CD14-positive monocyte (primary cell): ENCODE measurements at regions not wholly inside any gene's neighbourhood (a gene's known extent, or its start where the extent isn't known, plus 50 kb on each side); places are given as distances from the start of the nearest gene placed in this dataset.

ENCODE experiments used
- DNase-seq, 3 donors: peaks; one replicate each; pipeline ENCODE4 v3.0.0-alpha.2; 2011 to 2022
- H2AFZ ChIP-seq: 2 replicates; pipeline ENCODE4 v1.6.0; 2012; ENCODE audit warnings: mild to moderate bottlenecking, low read depth, low read length, inconsistent platforms; ENCODE audit not compliant: insufficient read depth, poor library complexity, severe bottlenecking
- H3K27ac ChIP-seq, 2 donors: 1 replicate in 1 of 2; 2 replicates in 1 of 2; pipeline ENCODE4 v1.5.1; 2012 to 2013; ENCODE audit warnings: low read length in 2 of 2, control low read depth in 1 of 2, inconsistent platforms in 1 of 2, low read depth in 1 of 2, mild to moderate bottlenecking in 1 of 2
- H3K27me3 ChIP-seq, 2 donors: one replicate each; pipeline versions ENCODE4 v1.6.0 to v1.6.1; 2011 to 2013; ENCODE audit warnings: low read length in 2 of 2; ENCODE audit not compliant: control insufficient read depth in 2 of 2, insufficient read depth in 2 of 2
- H3K36me3 ChIP-seq, 2 donors: replicated peaks in 1 of 2; 1 replicate in 1 of 2; 2 replicates in 1 of 2; pipeline versions ENCODE4 v1.5.1 to v1.6.1; 2012 to 2013; ENCODE audit warnings: low read length in 2 of 2, control low read depth in 1 of 2, inconsistent platforms in 1 of 2, mild to moderate bottlenecking in 1 of 2; ENCODE audit not compliant: insufficient read depth in 2 of 2, control insufficient read depth in 1 of 2
- H3K4me1 ChIP-seq, 2 donors: 1 replicate in 1 of 2; 2 replicates in 1 of 2; pipeline versions ENCODE4 v1.5.1 to v1.6.1; 2012 to 2013; ENCODE audit warnings: low read length in 2 of 2, control low read depth in 1 of 2, inconsistent platforms in 1 of 2, mild to moderate bottlenecking in 1 of 2, moderate library complexity in 1 of 2; ENCODE audit not compliant: insufficient read depth in 2 of 2, control insufficient read depth in 1 of 2
- H3K4me2 ChIP-seq: replicated peaks from 2 replicates; pipeline ENCODE3; 2012; ENCODE audit warnings: low read length, moderate library complexity, mild to moderate bottlenecking; ENCODE audit not compliant: poor library complexity, severe bottlenecking; ENCODE audit errors: extremely low read depth
- H3K4me3 ChIP-seq, 3 experiments: fragments of 200-600 bp in 1 of 3; sonication (generic) in 1 of 3; replicated peaks in 1 of 3; 1 replicate in 2 of 3; 2 replicates in 1 of 3; pipeline ENCODE4 v1.5.1; 2011 to 2013; ENCODE audit warnings: low read length in 3 of 3, mild to moderate bottlenecking in 3 of 3, control low read depth in 2 of 3, low read depth in 2 of 3, inconsistent platforms in 1 of 3, moderate library complexity in 1 of 3
- H3K79me2 ChIP-seq: 2 replicates; pipeline ENCODE4 v1.6.0; 2012; ENCODE audit warnings: mild to moderate bottlenecking, control low read depth, inconsistent platforms, low read length, moderate library complexity; ENCODE audit not compliant: insufficient read depth
- H3K9ac ChIP-seq: 2 replicates; pipeline ENCODE4 v1.6.0; 2017; ENCODE audit warnings: low read length, mild to moderate bottlenecking; ENCODE audit not compliant: insufficient read depth, poor library complexity, severe bottlenecking
- H3K9me3 ChIP-seq, 2 donors: replicated peaks in 1 of 2; 1 replicate in 1 of 2; 2 replicates in 1 of 2; pipeline versions ENCODE4 v1.5.1 to v1.6.1; 2012 to 2013; ENCODE audit warnings: low read length in 2 of 2, control low read depth in 1 of 2; ENCODE audit not compliant: control insufficient read depth in 1 of 2, insufficient read depth in 1 of 2
- H4K20me1 ChIP-seq: 2 replicates; pipeline ENCODE4 v1.6.0; 2012; ENCODE audit warnings: mild to moderate bottlenecking, low read length, control low read depth, moderate library complexity; ENCODE audit not compliant: insufficient read depth
- H3K27ac Mint-ChIP-seq, 7 donors: one replicate each; pipeline ENCODE4 v1.8.0; 2020; ENCODE audit warnings: mild to moderate bottlenecking in 7 of 7, mixed read lengths in 7 of 7, moderate library complexity in 6 of 7, inconsistent platforms in 2 of 7
- H3K27me3 Mint-ChIP-seq, 3 donors: one replicate each; pipeline ENCODE4 v1.8.0; 2021 to 2022; ENCODE audit warnings: low read depth in 3 of 3, mild to moderate bottlenecking in 3 of 3, mixed read lengths in 3 of 3, moderate library complexity in 3 of 3, inconsistent platforms in 1 of 3
- H3K36me3 Mint-ChIP-seq, 2 donors: one replicate each; pipeline ENCODE4 v1.8.0; 2020; ENCODE audit warnings: mixed read lengths in 2 of 2, inconsistent platforms in 1 of 2, mild to moderate bottlenecking in 1 of 2
- H3K4me1 Mint-ChIP-seq: one replicate; pipeline ENCODE4 v1.8.0; 2020; ENCODE audit warnings: mild to moderate bottlenecking, mixed read lengths
- H3K4me3 Mint-ChIP-seq, 2 donors: one replicate each; pipeline ENCODE4 v1.8.0; 2020; ENCODE audit warnings: mild to moderate bottlenecking in 2 of 2, mixed read lengths in 2 of 2, moderate library complexity in 1 of 2
- H3K9me3 Mint-ChIP-seq, 7 donors: one replicate each; pipeline ENCODE4 v1.8.0; 2020 to 2022; ENCODE audit warnings: mixed read lengths in 7 of 7, mild to moderate bottlenecking in 6 of 7, moderate library complexity in 6 of 7, inconsistent platforms in 2 of 7
- WGBS: methylation state at CpG from one replicate; pipeline ENCODE4 v1.1.5; 2013; ENCODE audit warnings: missing lambda C conversion rate; ENCODE audit not compliant: insufficient coverage; 5-methylcytosine and 5-hydroxymethylcytosine counted together
- intact Hi-C, 2 donors: fragments of 100-400 bp; cut with micrococcal nuclease; formaldehyde crosslinking; loops; one replicate each; pipeline versions ENCODE4 v1.15.0 to v1.15.1; 2023
- TF ChIP-seq, protein P1 (sequence below): fragments of 200-600 bp; IDR thresholded peaks from one replicate; pipeline ENCODE4 v1.8.0; 2022; ENCODE audit warnings: antibody characterized with exemption, mild to moderate bottlenecking

DNA sequence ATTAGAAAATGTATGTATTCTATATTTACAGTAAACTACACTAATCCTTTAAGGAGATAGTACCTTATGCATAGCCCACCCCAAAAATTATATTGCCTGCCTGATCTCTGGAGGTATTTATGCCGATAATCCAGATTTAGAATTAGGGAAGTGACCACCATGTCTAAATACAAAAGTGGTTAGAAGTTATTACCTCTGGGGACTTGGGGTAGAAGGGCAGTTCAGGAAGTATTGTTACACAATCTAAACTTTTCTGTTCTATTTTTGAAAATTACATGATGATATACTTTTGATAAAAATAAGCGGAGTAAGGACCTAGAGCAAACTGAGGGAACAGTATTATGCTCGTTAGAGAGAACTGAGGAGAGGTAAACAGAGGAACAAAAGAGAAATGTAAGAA is 90.5 kb upstream of the ZP4 start:
- Mint-ChIP-seq H3K27me3 (no peaks in the 10 kb centered on the region), H3K4me3 (peak overlapping the region in 1 of 2 donors; percentile 51), H3K27ac (peak overlapping the region in 1 of 7 donors; percentile 42), H3K9me3 (peaks cover 0 to 5% (median 0%) of the 10 kb centered on the region in 7 donors), H3K4me1 (peaks cover 17% of the 10 kb centered on the region), H3K36me3 (no peaks in the 10 kb centered on the region)
- H3K4me2 ChIP-seq = no peak overlapping the region
- H3K36me3 ChIP-seq = no peaks in the 10 kb centered on the region
- DNase-seq = no peak
- no peaks in the 10 kb centered on the region for H4K20me1 ChIP-seq
- no peaks in the 10 kb centered on the region for H3K9me3 ChIP-seq
- H3K4me1 ChIP-seq = peaks cover 3 to 12% of the 10 kb centered on the region in 2 donors
- H3K4me3 ChIP-seq = no peak overlapping the region
- intact Hi-C loops = no loop called here
- no peaks in the 10 kb centered on the region for H3K27me3 ChIP-seq
- H3K27ac ChIP-seq = no peak overlapping the region
- no peak overlapping the region for H2AFZ ChIP-seq
- no peak overlapping the region for H3K9ac ChIP-seq
- WGBS = 0% methylated on average over 2 of the region's 3 CpGs
- H3K79me2 ChIP-seq = no peaks in the 10 kb centered on the region
- TF ChIP-seq, protein P1, sequence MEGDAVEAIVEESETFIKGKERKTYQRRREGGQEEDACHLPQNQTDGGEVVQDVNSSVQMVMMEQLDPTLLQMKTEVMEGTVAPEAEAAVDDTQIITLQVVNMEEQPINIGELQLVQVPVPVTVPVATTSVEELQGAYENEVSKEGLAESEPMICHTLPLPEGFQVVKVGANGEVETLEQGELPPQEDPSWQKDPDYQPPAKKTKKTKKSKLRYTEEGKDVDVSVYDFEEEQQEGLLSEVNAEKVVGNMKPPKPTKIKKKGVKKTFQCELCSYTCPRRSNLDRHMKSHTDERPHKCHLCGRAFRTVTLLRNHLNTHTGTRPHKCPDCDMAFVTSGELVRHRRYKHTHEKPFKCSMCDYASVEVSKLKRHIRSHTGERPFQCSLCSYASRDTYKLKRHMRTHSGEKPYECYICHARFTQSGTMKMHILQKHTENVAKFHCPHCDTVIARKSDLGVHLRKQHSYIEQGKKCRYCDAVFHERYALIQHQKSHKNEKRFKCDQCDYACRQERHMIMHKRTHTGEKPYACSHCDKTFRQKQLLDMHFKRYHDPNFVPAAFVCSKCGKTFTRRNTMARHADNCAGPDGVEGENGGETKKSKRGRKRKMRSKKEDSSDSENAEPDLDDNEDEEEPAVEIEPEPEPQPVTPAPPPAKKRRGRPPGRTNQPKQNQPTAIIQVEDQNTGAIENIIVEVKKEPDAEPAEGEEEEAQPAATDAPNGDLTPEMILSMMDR = no peak

DNA sequence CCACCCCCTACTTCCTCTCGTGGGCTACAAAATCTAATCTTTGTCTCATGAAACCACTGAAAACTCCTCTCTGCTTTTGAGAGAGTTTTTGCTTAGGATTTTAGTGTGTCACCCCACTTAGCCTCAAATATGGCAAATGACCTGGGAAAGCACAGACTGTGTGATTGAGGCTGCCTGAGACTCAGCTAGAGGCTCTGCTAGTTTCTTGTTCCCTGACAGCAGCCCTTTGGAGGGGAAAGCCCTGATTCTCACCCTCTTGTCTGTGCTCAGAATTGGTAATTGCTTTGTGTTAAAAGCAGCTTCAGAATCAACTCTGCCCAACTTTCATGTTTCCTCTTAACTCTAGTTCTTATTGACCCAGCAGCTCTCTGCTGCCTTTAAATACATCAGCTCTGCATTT is 85.6 kb upstream of the ZP4 start:
- Histone ChIP-seq H3K9me3 (no peaks in the 10 kb centered on the region), H4K20me1 (no peaks in the 10 kb centered on the region), H3K9ac (no peak overlapping the region), H2AFZ (no peak overlapping the region), H3K36me3 (no peaks in the 10 kb centered on the region), H3K4me1 (peaks cover 26 to 32% of the 10 kb centered on the region in 2 donors), H3K27me3 (no peaks in the 10 kb centered on the region), H3K4me3 (no peak overlapping the region), H3K27ac (no peak overlapping the region), H3K4me2 (no peak overlapping the region), H3K79me2 (no peaks in the 10 kb centered on the region)
- no peak overlapping the region for H3K4me3 Mint-ChIP-seq
- no peaks in the 10 kb centered on the region for H3K36me3 Mint-ChIP-seq
- peaks cover 35% of the 10 kb centered on the region for H3K4me1 Mint-ChIP-seq
- no CpG with 5 or more reads among the region's 1 CpG for WGBS
- H3K27ac Mint-ChIP-seq = peak overlapping the region in 3 of 7 donors; percentile 11 to 69 (median 57)
- DNase-seq = no peak
- H3K27me3 Mint-ChIP-seq = no peaks in the 10 kb centered on the region
- TF ChIP-seq, protein P1 = no peak
- H3K9me3 Mint-ChIP-seq = peaks cover 0 to 5% (median 0%) of the 10 kb centered on the region in 7 donors
- intact Hi-C loops = no loop called here
